MCF 10A (cell line): ENCODE measurements at regions not wholly inside any gene's neighbourhood (a gene's known extent, or its start where the extent isn't known, plus 50 kb on each side); places are given as distances from the start of the nearest gene placed in this dataset.

Experiments
- BruUV-seq: library from RNA; stranded (reverse); fragments of 400-500 nt; replicated peaks from 2 replicates; lab custom pipeline; 2021; lab: Mats Ljungman, UMichigan
- CTCF ChIA-PET: fragments of 300-600 bp; sonication (Branson Sonifier 250); formaldehyde crosslinking; extraction: SDS; loops from one replicate; lab custom pipeline; 2021; ENCODE audit warnings: antibody characterized with exemption, inconsistent platforms; lab: Yijun Ruan, JAX
- POLR2A ChIA-PET: fragments of 300-600, 350-650 bp; sonication (Branson Sonifier 250); formaldehyde crosslinking; extraction: SDS; loops from one replicate; lab custom pipeline; 2020; ENCODE audit warnings: antibody characterized with exemption, inconsistent platforms; lab: Yijun Ruan, JAX
- DNase-seq: peaks from one replicate; pipeline ENCODE4 v3.0.0-alpha.2; 2018; ENCODE audit not compliant: unreplicated experiment
- H3K27ac Mint-ChIP-seq: one replicate; pipeline ENCODE4 v1.8.0; 2022; ENCODE audit warnings: mild to moderate bottlenecking, low read depth, mixed read lengths; ENCODE audit not compliant: unreplicated experiment
- H3K27me3 Mint-ChIP-seq: one replicate; pipeline ENCODE4 v1.8.0; 2022; ENCODE audit warnings: mixed read lengths; ENCODE audit not compliant: insufficient read depth, unreplicated experiment
- H3K36me3 Mint-ChIP-seq: one replicate; pipeline ENCODE4 v1.8.0; 2022; ENCODE audit warnings: mild to moderate bottlenecking, moderate library complexity, mixed read lengths; ENCODE audit not compliant: insufficient read depth, unreplicated experiment
- H3K4me1 Mint-ChIP-seq: one replicate; pipeline ENCODE4 v1.8.0; 2022; ENCODE audit warnings: mixed read lengths; ENCODE audit not compliant: insufficient read depth, unreplicated experiment
- H3K4me3 Mint-ChIP-seq: one replicate; pipeline ENCODE4 v1.8.0; 2022; ENCODE audit warnings: mild to moderate bottlenecking, moderate library complexity, mixed read lengths; ENCODE audit not compliant: unreplicated experiment
- H3K9me3 Mint-ChIP-seq: one replicate; pipeline ENCODE4 v1.8.0; 2022; ENCODE audit warnings: mixed read lengths; ENCODE audit not compliant: unreplicated experiment
- intact Hi-C: fragments of 100-400 bp; cut with micrococcal nuclease; formaldehyde crosslinking; loops from 2 replicates; pipeline ENCODE4 v1.14.1; 2022
- TF ChIP-seq, protein P1 (sequence below): fragments of 200-600 bp; IDR thresholded peaks from one replicate; pipeline ENCODE4 v1.8.0; 2022; ENCODE audit warnings: antibody characterized with exemption, mild to moderate bottlenecking; ENCODE audit not compliant: unreplicated experiment

DNA sequence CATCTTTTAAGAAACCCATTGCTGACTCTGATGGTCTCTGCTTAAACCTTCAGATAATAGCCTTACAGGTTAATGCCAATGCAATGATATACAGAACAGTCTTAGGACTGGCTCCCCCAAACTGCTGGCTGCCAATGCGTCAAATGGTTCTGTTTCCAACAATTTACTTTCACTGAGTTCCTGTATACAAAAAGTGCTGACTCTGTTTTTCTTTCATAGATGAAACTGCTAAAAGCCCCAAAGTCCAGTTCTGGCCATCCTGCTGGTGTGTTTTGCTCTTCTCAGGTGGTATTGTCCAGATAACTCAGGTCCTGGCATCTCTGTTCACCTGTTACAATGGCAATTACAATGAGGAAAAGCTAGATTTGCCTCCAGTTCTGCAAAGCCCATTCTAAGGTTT, 326.9 kb downstream of the GRIN2B start:
- ChIA-PET CTCF (interaction anchor here (0.5 to 1.2 kb wide), 4 partner anchors 8 to 608 kb away, joined by 3 read pairs; no protein-coding TSS in a partner anchor), POLR2A (no interaction called here)
- no peaks in the 10 kb centered on the region for H3K9me3 Mint-ChIP-seq
- no peaks in the 10 kb centered on the region for H3K36me3 Mint-ChIP-seq
- no TSS peak for BruUV-seq
- TF ChIP-seq, protein P1, sequence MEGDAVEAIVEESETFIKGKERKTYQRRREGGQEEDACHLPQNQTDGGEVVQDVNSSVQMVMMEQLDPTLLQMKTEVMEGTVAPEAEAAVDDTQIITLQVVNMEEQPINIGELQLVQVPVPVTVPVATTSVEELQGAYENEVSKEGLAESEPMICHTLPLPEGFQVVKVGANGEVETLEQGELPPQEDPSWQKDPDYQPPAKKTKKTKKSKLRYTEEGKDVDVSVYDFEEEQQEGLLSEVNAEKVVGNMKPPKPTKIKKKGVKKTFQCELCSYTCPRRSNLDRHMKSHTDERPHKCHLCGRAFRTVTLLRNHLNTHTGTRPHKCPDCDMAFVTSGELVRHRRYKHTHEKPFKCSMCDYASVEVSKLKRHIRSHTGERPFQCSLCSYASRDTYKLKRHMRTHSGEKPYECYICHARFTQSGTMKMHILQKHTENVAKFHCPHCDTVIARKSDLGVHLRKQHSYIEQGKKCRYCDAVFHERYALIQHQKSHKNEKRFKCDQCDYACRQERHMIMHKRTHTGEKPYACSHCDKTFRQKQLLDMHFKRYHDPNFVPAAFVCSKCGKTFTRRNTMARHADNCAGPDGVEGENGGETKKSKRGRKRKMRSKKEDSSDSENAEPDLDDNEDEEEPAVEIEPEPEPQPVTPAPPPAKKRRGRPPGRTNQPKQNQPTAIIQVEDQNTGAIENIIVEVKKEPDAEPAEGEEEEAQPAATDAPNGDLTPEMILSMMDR: no peak
- H3K4me3 Mint-ChIP-seq: no peak overlapping the region
- H3K27me3 Mint-ChIP-seq: peaks cover 22% of the 10 kb centered on the region
- no peak for DNase-seq
- no peak overlapping the region for H3K27ac Mint-ChIP-seq
- H3K4me1 Mint-ChIP-seq: no peaks in the 10 kb centered on the region
- intact Hi-C loops: no loop called here

GRCh38 chr12:13652105-13652504, 329.3 kb downstream of the GRIN2B start:
- Mint-ChIP-seq H3K9me3 (no peaks in the 10 kb centered on the region), H3K27ac (no peak overlapping the region), H3K36me3 (no peaks in the 10 kb centered on the region), H3K4me1 (no peaks in the 10 kb centered on the region), H3K27me3 (peaks cover 10% of the 10 kb centered on the region), H3K4me3 (no peak overlapping the region)
- CTCF ChIA-PET: interaction anchor here (0.9 to 1.0 kb wide), 2 partner anchors 381 to 516 kb away, joined by 3 read pairs; no protein-coding TSS in a partner anchor
- TF ChIP-seq, protein P1: no peak
- intact Hi-C loops: no loop called here
- no TSS peak for BruUV-seq
- DNase-seq: no peak
- POLR2A ChIA-PET: no interaction called here

DNA sequence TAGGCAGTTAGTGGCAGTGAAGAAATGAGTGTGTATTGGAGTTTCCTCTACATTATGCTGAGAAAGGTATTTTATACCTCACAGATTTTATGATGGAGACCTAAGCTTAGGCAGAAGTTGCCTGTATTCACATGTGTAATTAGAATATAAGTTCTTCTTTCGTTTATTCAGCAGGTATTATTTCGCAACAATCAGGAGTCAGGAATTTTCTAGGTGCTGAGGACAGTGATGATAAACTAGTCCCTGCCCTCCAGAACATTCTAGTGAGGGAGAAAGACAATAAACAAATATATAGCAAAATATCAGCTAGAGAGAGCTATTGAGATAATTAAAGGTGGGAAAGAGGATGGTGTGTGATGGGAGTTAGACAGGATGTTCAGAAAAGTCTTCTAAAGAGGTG, 345.7 kb downstream of the GRIN2B start:
- POLR2A ChIA-PET: no interaction called here
- no peak overlapping the region for H3K4me3 Mint-ChIP-seq
- H3K27ac Mint-ChIP-seq: no peak overlapping the region
- intact Hi-C loops: no loop called here
- DNase-seq: no peak
- no peaks in the 10 kb centered on the region for H3K4me1 Mint-ChIP-seq
- TF ChIP-seq, protein P1: no peak
- no peaks in the 10 kb centered on the region for H3K36me3 Mint-ChIP-seq
- no TSS peak for BruUV-seq
- CTCF ChIA-PET: interaction anchor here (0.6 to 0.7 kb wide), 2 partner anchors 12 to 45 kb away, joined by 3 to 4 read pairs; no protein-coding TSS in a partner anchor
- H3K27me3 Mint-ChIP-seq: no peaks in the 10 kb centered on the region
- peaks cover 14% of the 10 kb centered on the region for H3K9me3 Mint-ChIP-seq

DNA sequence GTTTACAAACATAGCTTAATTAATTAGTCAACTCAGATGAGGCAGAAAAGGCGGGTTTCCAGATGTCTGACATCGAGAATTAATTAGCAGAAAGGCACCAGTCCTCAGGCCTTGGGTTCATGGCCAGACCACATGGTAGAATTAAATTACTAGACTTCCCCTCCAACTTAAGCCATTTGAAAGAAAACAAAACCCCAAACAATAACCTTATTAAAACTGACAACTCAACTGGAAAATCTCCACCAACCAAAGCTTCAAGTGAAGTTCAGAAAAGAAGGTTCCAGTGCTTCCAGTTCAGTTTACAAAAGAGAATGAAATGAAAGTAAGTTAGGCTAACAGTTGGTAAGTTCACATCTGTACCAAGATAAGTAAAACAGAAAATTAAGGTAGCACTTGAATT, 349.5 kb downstream of the GRIN2B start:
- TF ChIP-seq, protein P1: no peak
- H3K4me1 Mint-ChIP-seq: no peaks in the 10 kb centered on the region
- BruUV-seq: no TSS peak
- intact Hi-C loops: no loop called here
- peaks cover 10% of the 10 kb centered on the region for H3K27me3 Mint-ChIP-seq
- H3K4me3 Mint-ChIP-seq: no peak overlapping the region
- DNase-seq: no peak
- no peaks in the 10 kb centered on the region for H3K36me3 Mint-ChIP-seq
- CTCF ChIA-PET: no interaction called here
- POLR2A ChIA-PET: no interaction called here
- no peak overlapping the region for H3K27ac Mint-ChIP-seq
- H3K9me3 Mint-ChIP-seq: peaks cover 9% of the 10 kb centered on the region
